Hematopoietic multipotent progenitor cell (in vitro differentiated cells): ENCODE measurements at regions not wholly inside any gene's neighbourhood (a gene's known extent, or its start where the extent isn't known, plus 50 kb on each side); places are given as distances from the start of the nearest gene placed in this dataset.
"Not testable (repeated sequence)": the region's sequence is repeated elsewhere in the genome, so short reads cannot be mapped to it uniquely, and the experiment has no call there.

Source experiments
- DNase-seq, 3 donors: peaks; one replicate each; pipeline ENCODE4 v3.0.0-alpha.2; 2011 to 2015; ENCODE audit warnings: low read depth in 2 of 3, low spot score in 2 of 3

- DNase-seq, result no peak
Measured at GRCh38 chr3:166118049-166118448, 280.8 kb upstream of the BCHE start.

- no peak for DNase-seq
Measured at GRCh38 chr3:166114448-166114847, 277.2 kb upstream of the BCHE start.

GRCh38 chr3:166111562-166111961 lies 274.3 kb upstream of the BCHE start:
- no peak for DNase-seq

- no peak for DNase-seq
Measured at GRCh38 chr3:166110102-166110501, 272.9 kb upstream of the BCHE start.

- DNase-seq, result no peak
Measured at GRCh38 chr3:166104938-166105337, 267.7 kb upstream of the BCHE start.

GRCh38 chr3:166100730-166101129 lies 263.5 kb upstream of the BCHE start:
- no peak for DNase-seq

DNA sequence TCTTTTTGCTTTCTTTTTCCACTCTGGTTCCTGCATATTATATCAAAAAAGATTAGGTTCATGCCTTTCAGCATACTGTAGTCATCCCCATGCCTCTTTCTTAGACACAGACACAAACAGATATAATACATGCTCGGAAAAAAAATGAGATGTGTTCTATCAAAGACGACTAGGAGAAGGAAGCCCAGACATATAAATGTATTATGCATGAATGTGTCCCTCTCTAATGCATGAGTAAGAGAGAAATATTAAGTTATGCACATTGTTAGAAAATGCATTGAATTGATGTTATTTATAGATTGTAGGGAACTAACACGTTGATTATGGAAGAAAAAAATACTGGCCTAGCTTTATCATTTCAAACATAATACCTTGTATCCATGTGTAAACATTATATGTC lies 252.4 kb upstream of the BCHE start:
- DNase-seq, result no peak

- DNase-seq, result no peak
Measured at GRCh38 chr3:166085164-166085856, 248.1 kb upstream of the BCHE start.

GRCh38 chr3:166080096-166080495 lies 242.9 kb upstream of the BCHE start:
- no peak for DNase-seq

- DNase-seq, result no peak
Measured at GRCh38 chr3:166071831-166072230, 234.6 kb upstream of the BCHE start.

DNA sequence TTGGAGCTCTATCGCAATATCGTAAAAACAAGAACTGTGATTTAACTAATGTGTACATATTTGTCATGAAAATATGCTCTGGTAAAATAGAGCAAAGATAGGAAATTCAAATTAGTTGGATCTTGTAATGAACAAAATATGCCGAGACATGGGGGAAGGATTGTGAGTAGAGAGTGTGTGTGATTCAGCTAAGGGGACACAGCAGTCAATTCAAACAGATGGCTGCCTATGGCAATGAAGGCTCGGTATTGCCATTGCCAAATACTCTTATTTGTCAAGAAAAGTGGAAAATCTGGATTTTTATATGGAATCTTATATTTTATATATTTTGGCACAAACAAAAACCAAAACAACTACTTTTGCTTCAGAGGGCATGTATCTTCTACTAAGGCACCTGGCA lies 227.3 kb upstream of the BCHE start:
- DNase-seq, result no peak

- no peak for DNase-seq
Measured at GRCh38 chr3:166060789-166061479, 223.7 kb upstream of the BCHE start.

DNA sequence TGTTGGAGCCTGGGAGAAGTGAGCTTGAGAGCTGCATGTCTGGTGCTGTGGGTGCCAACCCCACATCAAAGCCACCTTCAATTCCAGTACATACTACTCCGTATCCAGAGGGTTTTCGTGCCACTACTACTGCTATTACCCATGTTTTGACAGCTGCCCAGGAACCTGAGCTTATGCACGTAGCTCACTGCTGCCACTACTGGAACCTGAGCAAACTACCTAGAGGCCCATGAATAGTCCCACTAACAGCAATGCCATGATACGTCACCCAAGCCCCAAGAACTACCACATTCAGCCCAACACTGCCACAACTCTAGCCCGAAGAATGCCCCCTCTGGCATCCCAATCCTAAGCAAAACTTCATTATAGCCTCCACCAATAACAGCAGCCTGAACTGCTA lies 215.2 kb upstream of the BCHE start:
- no peak for DNase-seq

DNA sequence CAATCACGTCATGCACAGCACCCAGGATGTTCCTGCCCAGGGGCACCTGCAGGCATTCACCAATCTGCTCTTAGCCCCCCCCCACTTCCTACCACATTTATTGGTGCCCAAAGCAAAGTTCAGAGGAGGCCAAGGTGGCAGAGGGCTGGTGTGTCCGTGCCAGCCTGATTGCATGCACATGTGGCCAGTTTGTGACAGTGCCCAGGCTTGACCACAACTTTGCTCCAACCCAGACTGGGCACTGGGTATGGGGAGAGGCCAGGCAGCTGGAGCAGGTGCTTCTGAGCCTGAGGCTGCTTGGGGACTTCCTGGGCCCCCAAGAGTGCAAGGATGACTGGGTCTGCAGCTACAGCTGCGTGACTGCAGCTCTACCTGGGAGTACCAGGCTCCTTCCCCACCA lies 192.3 kb upstream of the BCHE start:
- no peak for DNase-seq

GRCh38 chr3:166013073-166013679 lies 176.0 kb upstream of the BCHE start:
- DNase-seq, result peak in 2 of 3 donors; percentile 35 to 81

GRCh38 chr3:166011771-166012170 lies 174.5 kb upstream of the BCHE start:
- DNase-seq, result no peak

GRCh38 chr3:166005126-166005525 lies 167.9 kb upstream of the BCHE start:
- DNase-seq, result no peak

GRCh38 chr3:165994293-165994692 lies 157.1 kb upstream of the BCHE start:
- no peak for DNase-seq

GRCh38 chr3:165984589-165984988 lies 147.4 kb upstream of the BCHE start:
- DNase-seq, result no peak

- DNase-seq, result no peak
Measured at GRCh38 chr3:165983284-165983683, 146.1 kb upstream of the BCHE start.

GRCh38 chr3:165981318-165981717 lies 144.1 kb upstream of the BCHE start:
- no peak for DNase-seq

- not testable (repeated sequence) for DNase-seq
Measured at GRCh38 chr3:165960825-165961224, 123.6 kb upstream of the BCHE start.
